Neural progenitor cell (in vitro differentiated cells): ENCODE measurements at regions not wholly inside any gene's neighbourhood (a gene's known extent, or its start where the extent isn't known, plus 50 kb on each side); places are given as distances from the start of the nearest gene placed in this dataset.

Experiments used
- CTCF ChIP-seq: fragments of 200-600 bp; sonication (generic); IDR thresholded peaks from 2 replicates; pipeline ENCODE4 v1.5.1; 2017; ENCODE audit warnings: antibody characterized with exemption, mild to moderate bottlenecking
- EZH2 ChIP-seq: fragments of 200-600 bp; sonication (generic); IDR thresholded peaks from 2 replicates; pipeline ENCODE4 v1.6.1; 2017; ENCODE audit warnings: antibody characterized with exemption, mild to moderate bottlenecking, moderate library complexity
- EZH2phosphoT487 ChIP-seq: fragments of 200-600 bp; sonication (generic); IDR thresholded peaks from 2 replicates; pipeline ENCODE4 v1.6.1; 2017; ENCODE audit warnings: antibody characterized with exemption

DNA sequence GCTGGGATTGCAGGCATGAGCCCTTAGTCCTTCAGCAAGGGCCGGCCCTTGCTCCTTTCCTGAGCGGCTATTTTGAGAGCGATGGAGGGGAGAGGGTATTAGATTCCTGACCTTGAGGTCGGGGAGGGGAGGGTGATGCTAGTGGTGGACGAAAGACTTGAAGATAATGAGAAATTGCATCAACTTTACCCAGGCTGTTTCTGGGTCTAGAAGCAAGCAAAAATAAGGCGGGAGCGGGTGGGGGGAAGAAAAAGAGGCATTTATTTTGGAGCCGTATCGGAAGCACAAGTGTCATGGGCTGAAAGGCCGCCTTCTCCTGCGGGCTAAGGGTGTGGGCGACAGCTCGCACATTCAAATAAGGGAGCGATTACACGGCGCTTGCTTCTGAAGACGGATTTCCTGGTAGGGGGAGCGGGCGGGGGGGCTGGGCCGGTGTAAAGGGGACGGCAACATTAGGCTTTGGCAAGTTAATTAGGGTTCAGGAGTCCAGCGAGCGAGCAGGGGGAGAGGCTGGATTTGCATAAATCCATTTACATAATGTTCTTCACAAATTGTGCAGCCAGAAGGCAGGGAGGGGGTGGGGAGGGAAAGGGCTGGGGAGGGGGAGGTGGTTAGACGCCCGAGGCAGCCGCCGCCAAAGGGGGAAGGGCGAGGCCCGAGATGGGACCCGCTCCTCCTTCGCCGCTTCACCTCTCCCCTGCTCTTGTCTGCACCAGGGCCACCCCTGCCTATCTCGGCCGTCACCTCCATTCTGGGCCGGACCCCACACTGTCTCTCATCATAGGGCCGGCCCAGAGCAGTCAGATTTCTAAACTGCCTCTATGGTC lies 245.9 kb downstream of the MIAT start:
- TF ChIP-seq CTCF (no peak), EZH2 (no peak), EZH2phosphoT487 (no peak)
